ENCODE measurements at regions not wholly inside any gene's neighbourhood (a gene's known extent, or its start where the extent isn't known, plus 50 kb on each side); places are given as distances from the start of the nearest gene placed in this dataset.
A peak's percentile ranks its signal among the peaks of the same experiment; 100 is the strongest.

GRCh38 chr14:38074081-38074480 is 133.6 kb upstream of the SSTR1 start:
- DNase-seq: peak; percentile 31

- DNase-seq: peak; percentile 74
Observed at GRCh38 chr14:38074754-38075153, 132.9 kb upstream of the SSTR1 start.

GRCh38 chr14:38078393-38078792 is 129.3 kb upstream of the SSTR1 start:
- peak; percentile 80 for DNase-seq

- DNase-seq: no peak
Observed at GRCh38 chr14:38079268-38079667, 128.4 kb upstream of the SSTR1 start.

GRCh38 chr14:38079886-38080285 is 127.8 kb upstream of the SSTR1 start:
- DNase-seq: no peak

- no peak for DNase-seq
Observed at GRCh38 chr14:38080696-38081095, 127.0 kb upstream of the SSTR1 start.

GRCh38 chr14:38083039-38083438 is 124.7 kb upstream of the SSTR1 start:
- no peak for DNase-seq

GRCh38 chr14:38089123-38089522 is 118.6 kb upstream of the SSTR1 start:
- DNase-seq: no peak

- no peak for DNase-seq
Observed at GRCh38 chr14:38090506-38090905, 117.2 kb upstream of the SSTR1 start.

GRCh38 chr14:38098074-38098836 is 109.4 kb upstream of the SSTR1 start:
- no peak for DNase-seq

GRCh38 chr14:38101679-38102078 is 106.0 kb upstream of the SSTR1 start:
- no peak for DNase-seq

- no peak for DNase-seq
Observed at GRCh38 chr14:38103542-38104225, 104.0 kb upstream of the SSTR1 start.

GRCh38 chr14:38105106-38105702 is 102.5 kb upstream of the SSTR1 start:
- no peak for DNase-seq

GRCh38 chr14:38107216-38107631 is 100.5 kb upstream of the SSTR1 start:
- DNase-seq: no peak

GRCh38 chr14:38108681-38109080 is 99.0 kb upstream of the SSTR1 start:
- no peak for DNase-seq

GRCh38 chr14:38110258-38110657 is 97.4 kb upstream of the SSTR1 start:
- no peak for DNase-seq

- DNase-seq: no peak
Observed at GRCh38 chr14:38111046-38111445, 96.7 kb upstream of the SSTR1 start.

GRCh38 chr14:38113546-38113945 is 94.2 kb upstream of the SSTR1 start:
- DNase-seq: no peak

GRCh38 chr14:38116895-38117294 is 90.8 kb upstream of the SSTR1 start:
- DNase-seq: no peak

GRCh38 chr14:38120109-38120508 is 87.6 kb upstream of the SSTR1 start:
- peak; percentile 12 for DNase-seq

- DNase-seq: no peak
Observed at GRCh38 chr14:38121320-38122020, 86.2 kb upstream of the SSTR1 start.

- DNase-seq: no peak
Observed at GRCh38 chr14:38122241-38122640, 85.5 kb upstream of the SSTR1 start.

GRCh38 chr14:38124506-38124905 is 83.2 kb upstream of the SSTR1 start:
- no peak for DNase-seq

All from CD4-positive, alpha-beta T cell treated with Interleukin-10 for 1 hour (primary cell).